ENCODE measurements at regions not wholly inside any gene's neighbourhood (a gene's known extent, or its start where the extent isn't known, plus 50 kb on each side); places are given as distances from the start of the nearest gene placed in this dataset.

DNA sequence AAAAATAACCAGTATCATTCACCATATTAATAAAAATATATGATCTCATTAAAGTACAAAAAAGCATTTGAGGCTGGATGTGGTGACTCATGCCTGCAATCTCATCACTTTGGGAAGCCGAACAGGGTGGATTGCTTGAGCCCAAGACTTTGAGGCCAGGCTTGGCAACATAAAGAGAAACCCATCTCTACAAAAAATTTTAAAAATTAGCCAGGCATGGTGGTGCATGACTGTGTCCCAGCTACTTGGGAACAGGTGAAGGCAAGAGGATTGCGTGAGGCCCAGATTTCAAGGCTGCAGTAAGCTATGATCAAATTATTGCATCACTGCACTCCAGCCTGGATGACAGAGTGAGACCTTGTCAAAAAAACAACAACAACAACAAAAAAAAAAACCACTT is 75.9 kb downstream of the RAD51AP2 start:
- H3K36me3 Mint-ChIP-seq: no peaks in the 10 kb centered on the region
- intact Hi-C loops (cut with micrococcal nuclease): no loop called here
- no peak overlapping the region for H3K4me3 Mint-ChIP-seq
- Histone ChIP-seq H3K27ac (ENCODE audit: low read length) (no peak overlapping the region), H3K4me1 (ENCODE audit: control insufficient read depth, insufficient read depth, low read length) (no peaks in the 10 kb centered on the region), H3K9me3 (ENCODE audit: control insufficient read depth, insufficient read depth, low read length) (peaks cover 8% of the 10 kb centered on the region), H3K4me3 (ENCODE audit: low read length) (no peak overlapping the region), H3K36me3 (ENCODE audit: control insufficient read depth, insufficient read depth, low read length) (no peaks in the 10 kb centered on the region), H3K27me3 (ENCODE audit: control insufficient read depth, insufficient read depth, low read length) (no peaks in the 10 kb centered on the region)
- TF ChIP-seq, protein P1, sequence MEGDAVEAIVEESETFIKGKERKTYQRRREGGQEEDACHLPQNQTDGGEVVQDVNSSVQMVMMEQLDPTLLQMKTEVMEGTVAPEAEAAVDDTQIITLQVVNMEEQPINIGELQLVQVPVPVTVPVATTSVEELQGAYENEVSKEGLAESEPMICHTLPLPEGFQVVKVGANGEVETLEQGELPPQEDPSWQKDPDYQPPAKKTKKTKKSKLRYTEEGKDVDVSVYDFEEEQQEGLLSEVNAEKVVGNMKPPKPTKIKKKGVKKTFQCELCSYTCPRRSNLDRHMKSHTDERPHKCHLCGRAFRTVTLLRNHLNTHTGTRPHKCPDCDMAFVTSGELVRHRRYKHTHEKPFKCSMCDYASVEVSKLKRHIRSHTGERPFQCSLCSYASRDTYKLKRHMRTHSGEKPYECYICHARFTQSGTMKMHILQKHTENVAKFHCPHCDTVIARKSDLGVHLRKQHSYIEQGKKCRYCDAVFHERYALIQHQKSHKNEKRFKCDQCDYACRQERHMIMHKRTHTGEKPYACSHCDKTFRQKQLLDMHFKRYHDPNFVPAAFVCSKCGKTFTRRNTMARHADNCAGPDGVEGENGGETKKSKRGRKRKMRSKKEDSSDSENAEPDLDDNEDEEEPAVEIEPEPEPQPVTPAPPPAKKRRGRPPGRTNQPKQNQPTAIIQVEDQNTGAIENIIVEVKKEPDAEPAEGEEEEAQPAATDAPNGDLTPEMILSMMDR (IDR thresholded peaks at IDR 0.05): no peak
- ATAC-seq (no peak), DNase-seq (no peak)
- H3K4me1 Mint-ChIP-seq: no peaks in the 10 kb centered on the region
- H3K27ac Mint-ChIP-seq: no peak overlapping the region
- no peaks in the 10 kb centered on the region for H3K27me3 Mint-ChIP-seq (ENCODE audit: low read depth in 2 of 2)
- WGBS (ENCODE audit: insufficient coverage): 78% methylated on average over 2 of the region's 2 CpGs
- peaks cover 6 to 11% of the 10 kb centered on the region in 2 donors for H3K9me3 Mint-ChIP-seq

DNA sequence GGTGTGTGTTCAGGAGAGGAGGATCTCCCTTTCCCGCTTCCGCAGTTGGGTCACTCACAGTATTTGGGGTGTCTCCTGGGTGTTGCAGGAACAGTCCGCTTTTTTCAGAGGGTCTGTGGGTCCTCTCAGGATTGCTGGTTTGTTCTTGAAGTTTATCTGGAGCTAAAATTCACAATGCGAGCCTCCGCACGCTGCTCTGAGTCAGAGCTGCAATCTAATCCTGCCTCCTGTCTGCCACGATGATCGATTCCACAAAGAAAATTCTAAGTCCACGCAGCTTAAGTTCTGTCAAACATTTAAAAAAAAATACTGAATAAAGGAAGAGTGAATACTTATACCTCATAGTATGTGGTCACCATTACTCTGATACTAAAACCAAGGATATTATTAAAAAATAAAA is 76.5 kb downstream of the RAD51AP2 start:
- Histone ChIP-seq H3K27ac (ENCODE audit: low read length) (no peak overlapping the region), H3K9me3 (ENCODE audit: control insufficient read depth, insufficient read depth, low read length) (peaks cover 8% of the 10 kb centered on the region), H3K4me1 (ENCODE audit: control insufficient read depth, insufficient read depth, low read length) (no peaks in the 10 kb centered on the region), H3K4me3 (ENCODE audit: low read length) (no peak overlapping the region), H3K27me3 (ENCODE audit: control insufficient read depth, insufficient read depth, low read length) (no peaks in the 10 kb centered on the region), H3K36me3 (ENCODE audit: control insufficient read depth, insufficient read depth, low read length) (no peaks in the 10 kb centered on the region)
- Mint-ChIP-seq H3K27me3 (ENCODE audit: low read depth in 2 of 2) (no peaks in the 10 kb centered on the region), H3K4me1 (no peaks in the 10 kb centered on the region), H3K36me3 (no peaks in the 10 kb centered on the region), H3K9me3 (peaks cover 6 to 8% of the 10 kb centered on the region in 2 donors), H3K4me3 (no peak overlapping the region), H3K27ac (no peak overlapping the region)
- ATAC-seq (no peak), DNase-seq (no peak)
- TF ChIP-seq, protein P1 (IDR thresholded peaks at IDR 0.05): no peak
- WGBS (ENCODE audit: insufficient coverage): 97% methylated on average over 8 of the region's 9 CpGs
- intact Hi-C loops (cut with micrococcal nuclease): no loop called here

GRCh38 chr2:17441055-17441771 is 77.0 kb downstream of the RAD51AP2 start:
- 84% methylated on average over 4 of the region's 4 CpGs for WGBS (ENCODE audit: insufficient coverage)
- Histone ChIP-seq H3K4me1 (ENCODE audit: control insufficient read depth, insufficient read depth, low read length) (no peaks in the 10 kb centered on the region), H3K9me3 (ENCODE audit: control insufficient read depth, insufficient read depth, low read length) (peaks cover 8% of the 10 kb centered on the region), H3K4me3 (ENCODE audit: low read length) (no peak overlapping the region), H3K27ac (ENCODE audit: low read length) (no peak overlapping the region), H3K27me3 (ENCODE audit: control insufficient read depth, insufficient read depth, low read length) (no peaks in the 10 kb centered on the region), H3K36me3 (ENCODE audit: control insufficient read depth, insufficient read depth, low read length) (no peaks in the 10 kb centered on the region)
- H3K27me3 Mint-ChIP-seq (ENCODE audit: low read depth in 2 of 2): no peaks in the 10 kb centered on the region
- no peak overlapping the region for H3K4me3 Mint-ChIP-seq
- H3K36me3 Mint-ChIP-seq: no peaks in the 10 kb centered on the region
- intact Hi-C loops (cut with micrococcal nuclease): no loop called here
- H3K27ac Mint-ChIP-seq: no peak overlapping the region
- H3K9me3 Mint-ChIP-seq: peaks cover 6 to 7% of the 10 kb centered on the region in 2 donors
- ATAC-seq (no peak), DNase-seq (no peak)
- H3K4me1 Mint-ChIP-seq: no peaks in the 10 kb centered on the region
- TF ChIP-seq, protein P1 (IDR thresholded peaks at IDR 0.05): no peak

DNA sequence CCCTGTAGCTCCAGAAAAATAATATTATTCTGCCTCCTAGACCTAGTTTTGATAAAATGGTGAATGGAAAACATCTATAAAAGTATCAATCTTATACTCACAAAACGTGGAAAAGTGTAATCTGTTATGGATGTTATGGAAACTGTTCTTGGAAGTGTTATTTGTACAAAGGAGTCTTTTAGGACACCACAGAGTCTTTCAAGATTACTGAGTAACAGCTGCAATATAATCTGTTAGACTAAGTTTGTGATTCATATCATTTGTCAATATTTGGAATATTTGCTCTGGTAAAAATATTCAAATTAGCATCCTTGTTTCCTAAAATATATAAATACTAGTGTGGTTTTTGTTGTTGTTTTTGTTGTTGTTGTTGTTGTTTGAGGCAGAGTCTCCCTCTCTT is 87.9 kb downstream of the RAD51AP2 start:
- H3K27me3 ChIP-seq (ENCODE audit: control insufficient read depth, insufficient read depth, low read length): no peaks in the 10 kb centered on the region
- no peak for DNase-seq
- intact Hi-C loops (cut with micrococcal nuclease): no loop called here
- ATAC-seq: no peak
- Mint-ChIP-seq H3K4me1 (no peaks in the 10 kb centered on the region), H3K27ac (no peak overlapping the region), H3K9me3 (peaks cover 0 to 4% of the 10 kb centered on the region in 2 donors), H3K36me3 (no peaks in the 10 kb centered on the region), H3K27me3 (ENCODE audit: low read depth in 2 of 2) (no peaks in the 10 kb centered on the region), H3K4me3 (no peak overlapping the region)
- H3K9me3 ChIP-seq (ENCODE audit: control insufficient read depth, insufficient read depth, low read length): no peaks in the 10 kb centered on the region
- TF ChIP-seq, protein P1 (IDR thresholded peaks at IDR 0.05): no peak
- H3K4me1 ChIP-seq (ENCODE audit: control insufficient read depth, insufficient read depth, low read length): no peaks in the 10 kb centered on the region
- H3K36me3 ChIP-seq (ENCODE audit: control insufficient read depth, insufficient read depth, low read length): no peaks in the 10 kb centered on the region
- no peak overlapping the region for H3K27ac ChIP-seq (ENCODE audit: low read length)
- H3K4me3 ChIP-seq (ENCODE audit: low read length): no peak overlapping the region
- WGBS (ENCODE audit: insufficient coverage): 83% methylated on average over 1 of the region's 1 CpG
